ENCODE measurements at regions not wholly inside any gene's neighbourhood (a gene's known extent, or its start where the extent isn't known, plus 50 kb on each side); places are given as distances from the start of the nearest gene placed in this dataset.

DNA sequence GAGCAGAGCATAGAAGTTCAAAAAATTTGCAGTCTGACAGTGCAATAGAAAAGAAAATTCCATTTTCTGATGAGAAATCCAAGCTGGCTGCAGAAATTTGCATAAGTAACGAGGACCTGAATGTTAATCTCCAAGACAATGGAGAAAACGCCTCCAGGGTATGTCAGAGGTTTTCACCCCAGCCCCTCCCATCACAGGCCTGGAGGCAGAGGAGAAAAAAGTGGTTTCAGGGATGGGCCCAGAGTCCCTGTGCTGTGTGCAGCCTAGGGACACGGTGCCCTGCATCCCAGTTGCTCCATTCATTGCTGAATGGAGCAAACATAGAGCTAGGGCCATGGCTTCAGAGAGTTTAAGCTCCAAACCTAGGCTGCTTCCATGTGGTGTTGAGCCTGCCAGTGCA, 327.9 kb upstream of the KHDRBS2 start:
- H2AFZ ChIP-seq: no peak overlapping the region
- H3K4me3 Mint-ChIP-seq: no peak overlapping the region
- H3K27me3 ChIP-seq (ENCODE audit: insufficient read depth): no peaks in the 10 kb centered on the region
- 0 out of 2 replicates have a peak, but pooled peaks cover 5% of the 10 kb centered on the region for H3K36me3 ChIP-seq (ENCODE audit: insufficient read depth)
- H3K9me2 ChIP-seq (ENCODE audit: insufficient read depth): peaks cover 30% of the 10 kb centered on the region
- no peak overlapping the region for H3K4me3 ChIP-seq
- ATAC-seq (no peak), DNase-seq (ENCODE audit: low spot score) (peak; percentile 27)
- H3K4me1 Mint-ChIP-seq: peaks cover 15% of the 10 kb centered on the region
- H3F3A ChIP-seq (replicated peaks; ENCODE audit: low read depth): no peaks in the 10 kb centered on the region
- no peak overlapping the region for H3K27ac ChIP-seq (ENCODE audit: low read depth)
- peaks cover 49% of the 10 kb centered on the region for H3K9me3 Mint-ChIP-seq
- H3K27ac Mint-ChIP-seq: no peak overlapping the region
- no peaks in the 10 kb centered on the region for H3K79me2 ChIP-seq (replicated peaks; ENCODE audit: insufficient read depth)
- no peaks in the 10 kb centered on the region for H3K27me3 Mint-ChIP-seq (ENCODE audit: insufficient read depth, low read depth, poor library complexity)
- H3K4me1 ChIP-seq (ENCODE audit: insufficient read depth): peaks cover 6% of the 10 kb centered on the region; the same call in 1 of the 2 replicates
- no peak overlapping the region for H3K4me2 ChIP-seq
- H4K20me1 ChIP-seq (replicated peaks; ENCODE audit: insufficient read depth): no peaks in the 10 kb centered on the region
- TF ChIP-seq ZNF114 (CRISPR knock-in tag; IDR thresholded peaks at IDR 0.05) (no peak), NANOG (IDR thresholded peaks at IDR 0.05; ENCODE audit: borderline replicate concordance) (no peak), JUNB (IDR thresholded peaks at IDR 0.05; ENCODE audit: unreplicated experiment) (no peak), ZNF331 (CRISPR knock-in tag; IDR thresholded peaks at IDR 0.05; ENCODE audit: low read depth) (no peak)
- TF ChIP-seq, protein P1, sequence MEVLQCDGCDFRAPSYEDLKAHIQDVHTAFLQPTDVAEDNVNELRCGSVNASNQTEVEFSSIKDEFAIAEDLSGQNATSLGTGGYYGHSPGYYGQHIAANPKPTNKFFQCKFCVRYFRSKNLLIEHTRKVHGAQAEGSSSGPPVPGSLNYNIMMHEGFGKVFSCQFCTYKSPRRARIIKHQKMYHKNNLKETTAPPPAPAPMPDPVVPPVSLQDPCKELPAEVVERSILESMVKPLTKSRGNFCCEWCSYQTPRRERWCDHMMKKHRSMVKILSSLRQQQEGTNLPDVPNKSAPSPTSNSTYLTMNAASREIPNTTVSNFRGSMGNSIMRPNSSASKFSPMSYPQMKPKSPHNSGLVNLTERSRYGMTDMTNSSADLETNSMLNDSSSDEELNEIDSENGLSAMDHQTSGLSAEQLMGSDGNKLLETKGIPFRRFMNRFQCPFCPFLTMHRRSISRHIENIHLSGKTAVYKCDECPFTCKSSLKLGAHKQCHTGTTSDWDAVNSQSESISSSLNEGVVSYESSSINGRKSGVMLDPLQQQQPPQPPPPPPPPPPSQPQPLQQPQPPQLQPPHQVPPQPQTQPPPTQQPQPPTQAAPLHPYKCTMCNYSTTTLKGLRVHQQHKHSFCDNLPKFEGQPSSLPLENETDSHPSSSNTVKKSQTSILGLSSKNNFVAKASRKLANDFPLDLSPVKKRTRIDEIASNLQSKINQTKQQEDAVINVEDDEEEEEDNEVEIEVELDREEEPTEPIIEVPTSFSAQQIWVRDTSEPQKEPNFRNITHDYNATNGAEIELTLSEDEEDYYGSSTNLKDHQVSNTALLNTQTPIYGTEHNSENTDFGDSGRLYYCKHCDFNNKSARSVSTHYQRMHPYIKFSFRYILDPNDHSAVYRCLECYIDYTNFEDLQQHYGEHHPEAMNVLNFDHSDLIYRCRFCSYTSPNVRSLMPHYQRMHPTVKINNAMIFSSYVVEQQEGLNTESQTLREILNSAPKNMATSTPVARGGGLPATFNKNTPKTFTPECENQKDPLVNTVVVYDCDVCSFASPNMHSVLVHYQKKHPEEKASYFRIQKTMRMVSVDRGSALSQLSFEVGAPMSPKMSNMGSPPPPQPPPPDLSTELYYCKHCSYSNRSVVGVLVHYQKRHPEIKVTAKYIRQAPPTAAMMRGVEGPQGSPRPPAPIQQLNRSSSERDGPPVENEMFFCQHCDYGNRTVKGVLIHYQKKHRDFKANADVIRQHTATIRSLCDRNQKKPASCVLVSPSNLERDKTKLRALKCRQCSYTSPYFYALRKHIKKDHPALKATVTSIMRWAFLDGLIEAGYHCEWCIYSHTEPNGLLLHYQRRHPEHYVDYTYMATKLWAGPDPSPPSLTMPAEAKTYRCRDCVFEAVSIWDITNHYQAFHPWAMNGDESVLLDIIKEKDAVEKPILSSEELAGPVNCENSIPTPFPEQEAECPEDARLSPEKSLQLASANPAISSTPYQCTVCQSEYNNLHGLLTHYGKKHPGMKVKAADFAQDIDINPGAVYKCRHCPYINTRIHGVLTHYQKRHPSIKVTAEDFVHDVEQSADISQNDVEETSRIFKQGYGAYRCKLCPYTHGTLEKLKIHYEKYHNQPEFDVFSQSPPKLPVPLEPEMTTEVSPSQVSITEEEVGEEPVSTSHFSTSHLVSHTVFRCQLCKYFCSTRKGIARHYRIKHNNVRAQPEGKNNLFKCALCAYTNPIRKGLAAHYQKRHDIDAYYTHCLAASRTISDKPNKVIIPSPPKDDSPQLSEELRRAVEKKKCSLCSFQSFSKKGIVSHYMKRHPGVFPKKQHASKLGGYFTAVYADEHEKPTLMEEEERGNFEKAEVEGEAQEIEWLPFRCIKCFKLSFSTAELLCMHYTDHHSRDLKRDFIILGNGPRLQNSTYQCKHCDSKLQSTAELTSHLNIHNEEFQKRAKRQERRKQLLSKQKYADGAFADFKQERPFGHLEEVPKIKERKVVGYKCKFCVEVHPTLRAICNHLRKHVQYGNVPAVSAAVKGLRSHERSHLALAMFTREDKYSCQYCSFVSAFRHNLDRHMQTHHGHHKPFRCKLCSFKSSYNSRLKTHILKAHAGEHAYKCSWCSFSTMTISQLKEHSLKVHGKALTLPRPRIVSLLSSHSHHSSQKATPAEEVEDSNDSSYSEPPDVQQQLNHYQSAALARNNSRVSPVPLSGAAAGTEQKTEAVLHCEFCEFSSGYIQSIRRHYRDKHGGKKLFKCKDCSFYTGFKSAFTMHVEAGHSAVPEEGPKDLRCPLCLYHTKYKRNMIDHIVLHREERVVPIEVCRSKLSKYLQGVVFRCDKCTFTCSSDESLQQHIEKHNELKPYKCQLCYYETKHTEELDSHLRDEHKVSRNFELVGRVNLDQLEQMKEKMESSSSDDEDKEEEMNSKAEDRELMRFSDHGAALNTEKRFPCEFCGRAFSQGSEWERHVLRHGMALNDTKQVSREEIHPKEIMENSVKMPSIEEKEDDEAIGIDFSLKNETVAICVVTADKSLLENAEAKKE (CRISPR knock-in tag; IDR thresholded peaks at IDR 0.05): no peak
- TF ChIP-seq, protein P2, sequence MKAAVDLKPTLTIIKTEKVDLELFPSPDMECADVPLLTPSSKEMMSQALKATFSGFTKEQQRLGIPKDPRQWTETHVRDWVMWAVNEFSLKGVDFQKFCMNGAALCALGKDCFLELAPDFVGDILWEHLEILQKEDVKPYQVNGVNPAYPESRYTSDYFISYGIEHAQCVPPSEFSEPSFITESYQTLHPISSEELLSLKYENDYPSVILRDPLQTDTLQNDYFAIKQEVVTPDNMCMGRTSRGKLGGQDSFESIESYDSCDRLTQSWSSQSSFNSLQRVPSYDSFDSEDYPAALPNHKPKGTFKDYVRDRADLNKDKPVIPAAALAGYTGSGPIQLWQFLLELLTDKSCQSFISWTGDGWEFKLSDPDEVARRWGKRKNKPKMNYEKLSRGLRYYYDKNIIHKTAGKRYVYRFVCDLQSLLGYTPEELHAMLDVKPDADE (IDR thresholded peaks at IDR 0.05): no peak
- H3K36me3 Mint-ChIP-seq (ENCODE audit: low read depth): peaks cover 46% of the 10 kb centered on the region

Measured in GM23338 (cell line).